GM12875 (cell line): ENCODE measurements at regions not wholly inside any gene's neighbourhood (a gene's known extent, or its start where the extent isn't known, plus 50 kb on each side); places are given as distances from the start of the nearest gene placed in this dataset.
"Not testable (repeated sequence)": the region's sequence is repeated elsewhere in the genome, so short reads cannot be mapped to it uniquely, and the experiment has no call there.

Experiments used
- H3K4me3 ChIP-seq: one replicate; pipeline ENCODE4 v1.5.1; 2011; ENCODE audit warnings: low read depth, low read length, control low read depth
- TF ChIP-seq, protein P1 (sequence below): IDR thresholded peaks from 2 replicates; pipeline ENCODE4 v1.5.1; 2011; ENCODE audit warnings: low read depth, mild to moderate bottlenecking, control low read depth, inconsistent platforms, low read length, moderate library complexity, borderline replicate concordance; ENCODE audit not compliant: insufficient read depth

GRCh38 chr4:123600987-123601904, 204.7 kb downstream of the SPRY1 start:
- no peak overlapping the region for H3K4me3 ChIP-seq
- TF ChIP-seq, protein P1, sequence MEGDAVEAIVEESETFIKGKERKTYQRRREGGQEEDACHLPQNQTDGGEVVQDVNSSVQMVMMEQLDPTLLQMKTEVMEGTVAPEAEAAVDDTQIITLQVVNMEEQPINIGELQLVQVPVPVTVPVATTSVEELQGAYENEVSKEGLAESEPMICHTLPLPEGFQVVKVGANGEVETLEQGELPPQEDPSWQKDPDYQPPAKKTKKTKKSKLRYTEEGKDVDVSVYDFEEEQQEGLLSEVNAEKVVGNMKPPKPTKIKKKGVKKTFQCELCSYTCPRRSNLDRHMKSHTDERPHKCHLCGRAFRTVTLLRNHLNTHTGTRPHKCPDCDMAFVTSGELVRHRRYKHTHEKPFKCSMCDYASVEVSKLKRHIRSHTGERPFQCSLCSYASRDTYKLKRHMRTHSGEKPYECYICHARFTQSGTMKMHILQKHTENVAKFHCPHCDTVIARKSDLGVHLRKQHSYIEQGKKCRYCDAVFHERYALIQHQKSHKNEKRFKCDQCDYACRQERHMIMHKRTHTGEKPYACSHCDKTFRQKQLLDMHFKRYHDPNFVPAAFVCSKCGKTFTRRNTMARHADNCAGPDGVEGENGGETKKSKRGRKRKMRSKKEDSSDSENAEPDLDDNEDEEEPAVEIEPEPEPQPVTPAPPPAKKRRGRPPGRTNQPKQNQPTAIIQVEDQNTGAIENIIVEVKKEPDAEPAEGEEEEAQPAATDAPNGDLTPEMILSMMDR: no peak

- TF ChIP-seq, protein P1: no peak
Measured at GRCh38 chr4:123602007-123602406, 205.4 kb downstream of the SPRY1 start.

GRCh38 chr4:123603165-123603564, 206.6 kb downstream of the SPRY1 start:
- TF ChIP-seq, protein P1: no peak
- no peak overlapping the region for H3K4me3 ChIP-seq

More at GRCh38 chr4:123602007-123602406, 205.4 kb downstream of the SPRY1 start:
- no peak overlapping the region for H3K4me3 ChIP-seq

DNA sequence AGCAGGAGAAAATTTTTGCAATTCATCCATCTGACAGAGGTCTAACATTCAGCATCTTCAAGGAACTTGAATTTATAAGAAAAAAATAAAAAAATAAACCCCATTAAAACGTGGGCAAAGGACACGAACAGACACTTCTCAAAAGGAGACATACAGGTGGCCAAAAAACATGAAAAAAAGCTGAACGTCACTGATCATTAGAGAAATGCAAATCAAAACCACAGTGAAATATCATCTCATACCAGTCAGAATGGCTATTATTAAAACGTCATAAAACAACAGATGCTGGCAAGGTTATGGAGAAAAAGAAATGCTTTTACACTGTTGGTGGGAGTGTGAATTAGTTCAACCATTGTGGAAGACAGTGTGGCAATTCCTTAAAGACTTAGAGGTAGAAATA, 209.2 kb downstream of the SPRY1 start:
- H3K4me3 ChIP-seq: not testable (repeated sequence)

- TF ChIP-seq, protein P1: no peak
- H3K4me3 ChIP-seq: no peak overlapping the region
Measured at GRCh38 chr4:123606336-123606735, 209.7 kb downstream of the SPRY1 start.

DNA sequence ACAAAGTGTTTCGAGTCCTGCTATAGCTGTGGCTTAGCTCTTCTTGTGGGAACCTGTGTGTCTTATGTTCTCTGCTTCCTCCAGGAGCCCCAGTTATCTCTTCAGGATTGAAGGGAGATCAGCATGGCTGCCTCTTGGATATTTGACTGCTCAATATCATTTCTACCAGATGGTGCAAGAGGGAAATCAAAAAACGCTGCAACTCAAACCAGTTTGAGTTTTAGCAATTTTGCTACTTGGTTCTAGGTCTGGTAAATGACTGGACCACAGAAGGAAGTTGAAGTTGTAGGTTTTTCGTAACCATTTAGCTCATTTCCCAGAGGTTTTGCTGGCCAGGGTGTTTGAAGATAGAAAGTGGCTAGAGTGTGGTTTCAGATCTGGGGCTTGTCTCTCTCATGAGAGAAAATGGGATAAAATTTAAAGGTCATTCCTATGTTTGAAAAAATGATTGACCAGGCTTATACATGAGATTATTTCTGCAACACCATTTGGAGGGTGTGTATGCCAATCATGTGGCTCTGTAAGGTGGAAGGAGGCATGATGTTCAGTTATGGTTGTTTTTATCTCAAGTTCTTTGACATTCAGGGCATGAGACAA, 210.4 kb downstream of the SPRY1 start:
- no peak overlapping the region for H3K4me3 ChIP-seq

GRCh38 chr4:123609829-123610228, 213.2 kb downstream of the SPRY1 start:
- H3K4me3 ChIP-seq: no peak overlapping the region
- TF ChIP-seq, protein P1: no peak

More for the DNA sequence above, 210.4 kb downstream of the SPRY1 start:
- TF ChIP-seq, protein P1: no peak
